ENCODE measurements at regions not wholly inside any gene's neighbourhood (a gene's known extent, or its start where the extent isn't known, plus 50 kb on each side); places are given as distances from the start of the nearest gene placed in this dataset.

DNA sequence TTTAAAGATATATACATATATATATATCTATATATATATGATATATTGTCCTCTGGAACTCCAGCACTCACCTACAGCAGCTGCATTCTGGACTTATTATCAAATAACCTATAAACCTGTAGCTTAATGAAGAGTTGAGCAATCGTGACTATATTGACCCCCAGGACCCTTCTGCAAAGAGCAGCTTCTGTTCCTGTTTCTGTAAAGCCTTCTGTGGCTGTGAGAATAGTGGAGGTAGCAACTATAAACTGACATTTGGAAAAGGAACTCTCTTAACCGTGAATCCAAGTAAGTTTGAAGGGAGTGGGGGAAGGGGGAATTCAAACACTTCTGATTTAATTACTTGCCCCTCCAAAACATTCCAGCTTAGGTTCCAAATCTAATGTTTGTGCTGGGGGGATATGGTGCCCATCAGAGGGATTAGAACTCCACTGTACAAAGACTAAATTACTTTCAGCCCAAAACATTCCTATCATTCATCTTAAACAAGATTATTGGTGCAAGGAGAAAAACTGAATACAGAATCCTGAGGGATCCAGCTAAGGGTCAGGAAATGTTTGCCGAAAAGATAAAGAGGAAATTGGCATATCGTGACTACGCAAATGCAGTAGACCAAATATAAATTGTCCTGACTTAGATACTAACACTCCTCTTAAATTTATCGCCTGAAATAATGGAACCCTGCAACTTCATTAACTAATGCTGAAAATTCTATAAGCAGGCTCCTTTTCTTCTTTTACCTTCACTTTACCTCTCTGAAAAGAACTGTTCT is 106.1 kb downstream of the DAD1 start:
- DNase-seq (ENCODE audit: extremely low read depth, low read depth): no peak
- TF ChIP-seq, protein P1, sequence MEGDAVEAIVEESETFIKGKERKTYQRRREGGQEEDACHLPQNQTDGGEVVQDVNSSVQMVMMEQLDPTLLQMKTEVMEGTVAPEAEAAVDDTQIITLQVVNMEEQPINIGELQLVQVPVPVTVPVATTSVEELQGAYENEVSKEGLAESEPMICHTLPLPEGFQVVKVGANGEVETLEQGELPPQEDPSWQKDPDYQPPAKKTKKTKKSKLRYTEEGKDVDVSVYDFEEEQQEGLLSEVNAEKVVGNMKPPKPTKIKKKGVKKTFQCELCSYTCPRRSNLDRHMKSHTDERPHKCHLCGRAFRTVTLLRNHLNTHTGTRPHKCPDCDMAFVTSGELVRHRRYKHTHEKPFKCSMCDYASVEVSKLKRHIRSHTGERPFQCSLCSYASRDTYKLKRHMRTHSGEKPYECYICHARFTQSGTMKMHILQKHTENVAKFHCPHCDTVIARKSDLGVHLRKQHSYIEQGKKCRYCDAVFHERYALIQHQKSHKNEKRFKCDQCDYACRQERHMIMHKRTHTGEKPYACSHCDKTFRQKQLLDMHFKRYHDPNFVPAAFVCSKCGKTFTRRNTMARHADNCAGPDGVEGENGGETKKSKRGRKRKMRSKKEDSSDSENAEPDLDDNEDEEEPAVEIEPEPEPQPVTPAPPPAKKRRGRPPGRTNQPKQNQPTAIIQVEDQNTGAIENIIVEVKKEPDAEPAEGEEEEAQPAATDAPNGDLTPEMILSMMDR (IDR thresholded peaks at IDR 0.05; ENCODE audit: low read depth, low read length): no peak

DNA sequence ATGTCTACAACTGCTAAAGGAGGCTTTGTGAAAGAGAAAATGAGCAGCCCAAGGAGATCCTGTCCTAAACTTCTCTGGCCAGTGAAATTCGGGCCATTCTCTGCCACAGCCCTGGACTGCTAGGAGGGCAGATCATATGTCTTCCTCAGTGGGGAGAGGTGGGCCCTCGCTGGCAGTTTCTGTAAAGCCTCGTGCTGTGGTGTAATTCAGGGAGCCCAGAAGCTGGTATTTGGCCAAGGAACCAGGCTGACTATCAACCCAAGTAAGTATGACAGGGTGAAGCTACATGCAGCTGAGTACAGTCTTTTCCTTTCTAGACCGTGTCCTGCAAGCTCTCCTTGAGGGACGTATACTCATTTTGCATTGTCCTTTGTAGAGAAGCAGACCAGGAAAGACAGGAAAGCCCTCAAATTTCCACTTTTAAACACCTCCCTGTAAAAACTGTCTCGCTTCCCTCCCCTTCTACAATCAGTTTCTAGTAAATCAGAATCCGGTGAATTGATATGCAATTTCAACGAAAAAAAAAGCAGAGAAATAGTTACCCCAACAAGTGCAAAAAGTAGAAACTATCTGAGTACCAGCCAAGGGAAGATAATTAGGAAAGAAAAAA is 106.8 kb downstream of the DAD1 start:
- TF ChIP-seq, protein P1 (IDR thresholded peaks at IDR 0.05; ENCODE audit: low read depth, low read length): no peak
- no peak for DNase-seq (ENCODE audit: extremely low read depth, low read depth)

DNA sequence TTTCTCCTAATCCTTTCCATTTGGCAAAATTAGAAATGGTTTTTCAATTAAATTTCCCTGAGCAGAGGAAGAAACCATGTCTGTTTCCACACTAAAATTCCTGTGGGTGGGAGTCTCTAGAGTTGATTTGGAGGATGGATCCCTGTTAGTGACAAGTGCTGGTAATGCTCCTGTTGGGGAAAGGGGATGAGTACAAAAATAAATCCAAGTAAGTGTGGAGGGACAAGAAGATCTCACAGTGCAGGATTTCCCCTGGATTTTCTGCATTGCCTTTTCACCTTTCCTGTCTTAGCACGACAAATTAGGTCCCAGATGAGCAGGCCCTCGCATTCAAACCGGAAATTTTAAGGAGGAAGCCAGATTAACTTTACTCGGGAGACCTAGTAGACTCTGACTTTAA is 107.5 kb downstream of the DAD1 start:
- TF ChIP-seq, protein P1 (IDR thresholded peaks at IDR 0.05; ENCODE audit: low read depth, low read length): no peak
- no peak for DNase-seq (ENCODE audit: extremely low read depth, low read depth)

DNA sequence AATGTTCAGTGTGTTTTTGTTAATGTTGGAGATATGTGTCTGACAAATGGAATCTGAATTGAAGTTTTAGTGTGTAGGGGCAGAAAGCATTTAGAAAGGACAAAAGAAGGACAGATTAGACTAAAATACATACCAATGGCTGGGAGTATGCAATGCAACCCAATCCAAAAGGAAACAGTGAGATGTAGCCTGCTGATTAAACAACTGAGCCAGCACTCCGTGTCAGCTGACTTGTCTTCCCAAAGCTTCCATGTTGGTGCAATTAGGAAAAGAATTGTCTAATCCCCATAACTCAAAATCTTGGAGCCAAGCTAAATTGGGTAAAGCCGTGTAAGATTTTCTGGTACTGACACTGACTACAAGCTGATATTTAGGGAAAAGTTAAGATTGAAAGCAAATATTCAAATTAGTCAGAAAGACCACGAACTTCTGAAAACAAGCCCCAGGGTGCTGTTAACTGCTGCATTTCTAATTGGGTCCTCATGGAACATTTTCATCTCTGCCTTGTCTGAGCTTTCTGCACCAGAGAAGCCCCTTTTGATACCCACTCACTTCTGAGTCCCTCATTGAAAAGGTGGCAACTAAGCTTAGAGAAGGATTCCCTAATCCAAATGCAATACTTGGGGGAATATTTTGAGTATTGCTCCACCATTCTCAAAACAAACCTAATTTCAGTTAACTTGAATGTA is 109.1 kb downstream of the DAD1 start:
- DNase-seq (ENCODE audit: extremely low read depth, low read depth): no peak
- TF ChIP-seq, protein P1 (IDR thresholded peaks at IDR 0.05; ENCODE audit: low read depth, low read length): no peak

DNA sequence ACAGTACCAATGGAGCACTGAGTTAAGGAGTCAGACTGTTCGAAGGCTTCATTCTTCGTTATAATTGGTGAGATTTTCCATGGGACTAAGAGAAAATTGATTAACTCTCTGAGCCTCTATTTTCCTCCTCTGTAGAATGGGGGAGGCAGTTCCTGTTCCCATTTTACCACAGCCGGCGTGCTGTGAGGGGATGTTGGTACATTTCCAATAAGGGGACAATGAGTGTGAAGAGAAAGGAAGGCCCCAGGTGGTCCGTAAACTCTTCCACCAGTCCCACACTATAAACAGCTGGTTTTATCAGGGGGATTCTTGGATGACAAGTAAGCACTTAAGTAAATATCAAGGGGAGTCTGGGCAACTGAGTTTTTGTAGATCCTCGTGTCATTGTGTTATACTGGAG is 109.9 kb downstream of the DAD1 start:
- DNase-seq (ENCODE audit: extremely low read depth, low read depth): no peak
- TF ChIP-seq, protein P1 (IDR thresholded peaks at IDR 0.05; ENCODE audit: low read depth, low read length): no peak

DNA sequence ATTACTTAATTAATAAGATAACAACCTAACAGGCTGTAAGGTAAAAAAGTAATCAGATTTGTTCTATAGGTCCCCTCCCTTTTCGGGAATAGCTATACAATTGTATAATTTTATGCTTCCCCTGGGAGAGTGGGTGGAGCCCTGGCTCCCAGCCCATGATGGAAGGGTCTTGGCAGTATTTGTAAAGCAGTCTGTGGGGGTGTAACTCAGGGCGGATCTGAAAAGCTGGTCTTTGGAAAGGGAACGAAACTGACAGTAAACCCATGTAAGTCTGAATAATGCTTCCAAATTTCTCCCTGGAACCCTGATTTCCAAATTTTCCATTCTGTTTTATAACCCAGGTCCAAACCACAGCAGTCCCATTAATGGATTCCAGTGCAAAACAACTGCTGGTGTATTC is 110.4 kb downstream of the DAD1 start:
- TF ChIP-seq, protein P1 (IDR thresholded peaks at IDR 0.05; ENCODE audit: low read depth, low read length): no peak
- DNase-seq (ENCODE audit: extremely low read depth, low read depth): no peak

DNA sequence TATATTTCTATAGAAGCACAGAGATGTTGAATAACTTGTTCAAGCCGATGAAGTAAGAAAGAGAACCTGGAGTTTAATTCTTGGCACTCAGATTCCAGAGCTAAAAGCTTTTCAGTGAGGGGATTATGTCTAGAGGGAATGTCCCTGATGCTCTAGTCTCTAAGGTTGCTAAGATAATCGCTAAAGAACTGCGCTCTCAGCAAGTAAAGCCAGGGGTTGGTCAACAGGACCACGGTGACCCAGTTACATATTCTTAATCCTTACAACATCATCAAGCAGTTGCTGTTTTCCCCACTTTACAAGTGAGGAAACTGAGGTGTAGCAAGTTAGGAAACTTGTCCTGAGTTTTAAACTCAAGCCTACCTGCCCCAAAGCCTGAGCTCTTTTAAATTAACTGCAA is 110.8 kb downstream of the DAD1 start:
- no peak for DNase-seq (ENCODE audit: extremely low read depth, low read depth)
- TF ChIP-seq, protein P1 (IDR thresholded peaks at IDR 0.05; ENCODE audit: low read depth, low read length): no peak

Measured in AG09319 (cell line).